NB4 (cell line): ENCODE measurements at regions not wholly inside any gene's neighbourhood (a gene's known extent, or its start where the extent isn't known, plus 50 kb on each side); places are given as distances from the start of the nearest gene placed in this dataset.

Experiments used
- DNase-seq: peaks from one replicate; pipeline ENCODE4 v3.0.0; 2010; ENCODE audit warnings: low read depth
- H3K4me3 ChIP-seq: one replicate; pipeline ENCODE4 v1.5.1; 2011; ENCODE audit warnings: mild to moderate bottlenecking, low read depth, low read length, moderate library complexity
- MYC ChIP-seq: IDR thresholded peaks from 2 replicates; pipeline ENCODE4 v1.6.1; 2011; ENCODE audit warnings: low read depth, low read length
- POLR2A ChIP-seq: IDR thresholded peaks from 2 replicates; pipeline ENCODE4 v1.6.1; 2011; ENCODE audit warnings: mild to moderate bottlenecking; ENCODE audit not compliant: insufficient read length; ENCODE audit errors: extremely low read depth
- TF ChIP-seq, protein P1 (sequence below): IDR thresholded peaks from one replicate; pipeline ENCODE4 v1.5.1; 2012; ENCODE audit warnings: low read depth, low read length
- TF ChIP-seq, protein P2 (sequence below): IDR thresholded peaks from 2 replicates; pipeline ENCODE4 v1.6.1; 2011; ENCODE audit warnings: low read depth, low read length

DNA sequence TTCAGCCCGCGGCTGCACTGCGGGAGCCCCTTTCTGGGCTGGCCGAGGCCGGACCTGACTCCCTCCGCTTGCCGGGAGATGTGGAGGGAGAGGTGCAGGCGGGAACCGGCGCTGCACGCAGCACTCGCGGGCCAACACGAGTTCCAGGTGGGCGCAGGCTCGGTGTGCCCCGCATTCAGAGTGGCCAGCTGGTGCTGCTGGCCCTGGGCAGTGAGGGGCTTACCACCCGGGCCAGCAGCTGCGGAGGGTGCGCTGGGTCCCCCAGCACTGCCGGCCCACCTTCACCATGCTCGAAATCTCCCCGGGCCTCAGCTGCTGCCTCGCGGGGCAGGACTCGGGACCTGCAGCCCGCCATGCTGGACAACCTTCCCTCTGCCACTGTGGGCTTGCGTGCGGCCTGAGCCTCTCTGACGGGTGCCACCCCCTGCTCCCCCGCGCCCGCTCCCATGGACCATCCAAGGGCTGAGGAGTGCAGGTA is 733.5 kb upstream of the CCDC54 start:
- TF ChIP-seq, protein P1, sequence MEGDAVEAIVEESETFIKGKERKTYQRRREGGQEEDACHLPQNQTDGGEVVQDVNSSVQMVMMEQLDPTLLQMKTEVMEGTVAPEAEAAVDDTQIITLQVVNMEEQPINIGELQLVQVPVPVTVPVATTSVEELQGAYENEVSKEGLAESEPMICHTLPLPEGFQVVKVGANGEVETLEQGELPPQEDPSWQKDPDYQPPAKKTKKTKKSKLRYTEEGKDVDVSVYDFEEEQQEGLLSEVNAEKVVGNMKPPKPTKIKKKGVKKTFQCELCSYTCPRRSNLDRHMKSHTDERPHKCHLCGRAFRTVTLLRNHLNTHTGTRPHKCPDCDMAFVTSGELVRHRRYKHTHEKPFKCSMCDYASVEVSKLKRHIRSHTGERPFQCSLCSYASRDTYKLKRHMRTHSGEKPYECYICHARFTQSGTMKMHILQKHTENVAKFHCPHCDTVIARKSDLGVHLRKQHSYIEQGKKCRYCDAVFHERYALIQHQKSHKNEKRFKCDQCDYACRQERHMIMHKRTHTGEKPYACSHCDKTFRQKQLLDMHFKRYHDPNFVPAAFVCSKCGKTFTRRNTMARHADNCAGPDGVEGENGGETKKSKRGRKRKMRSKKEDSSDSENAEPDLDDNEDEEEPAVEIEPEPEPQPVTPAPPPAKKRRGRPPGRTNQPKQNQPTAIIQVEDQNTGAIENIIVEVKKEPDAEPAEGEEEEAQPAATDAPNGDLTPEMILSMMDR, result no peak
- TF ChIP-seq, protein P2, sequence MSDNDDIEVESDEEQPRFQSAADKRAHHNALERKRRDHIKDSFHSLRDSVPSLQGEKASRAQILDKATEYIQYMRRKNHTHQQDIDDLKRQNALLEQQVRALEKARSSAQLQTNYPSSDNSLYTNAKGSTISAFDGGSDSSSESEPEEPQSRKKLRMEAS, result no peak
- no peak for TF ChIP-seq MYC
- no peak for TF ChIP-seq POLR2A
- DNase-seq, result no peak
- no peak overlapping the region for H3K4me3 ChIP-seq

DNA sequence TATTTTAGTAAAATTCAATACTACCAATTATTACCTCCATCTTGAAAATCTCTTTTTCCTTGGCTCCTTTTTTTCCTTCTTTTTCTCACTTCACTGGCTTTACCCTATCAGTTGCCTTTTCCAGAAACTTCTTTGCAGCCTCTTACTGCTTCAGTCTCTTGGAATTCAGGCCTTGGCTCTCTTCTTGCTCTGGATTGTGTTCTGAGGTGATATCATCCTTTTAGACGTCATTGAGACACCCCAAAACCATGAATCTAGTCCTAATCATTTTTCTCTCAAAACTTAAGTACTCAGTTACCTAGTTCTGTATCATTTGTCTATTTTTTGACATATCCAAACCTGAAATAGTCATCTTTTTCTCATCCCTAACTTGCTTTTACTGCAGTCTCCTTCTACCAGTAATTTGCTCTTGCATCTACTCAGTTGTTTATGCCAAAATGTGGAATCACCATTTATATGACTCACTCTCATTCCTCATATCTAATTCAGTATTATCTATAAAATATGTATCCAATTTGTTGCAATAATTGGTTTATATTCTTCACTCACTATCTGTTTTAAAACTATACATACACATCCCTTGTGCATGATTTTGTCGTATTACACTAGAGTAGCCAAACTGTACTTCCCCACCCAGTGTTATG is 703.2 kb upstream of the CCDC54 start:
- TF ChIP-seq, protein P1, result no peak
- no peak for TF ChIP-seq MYC
- TF ChIP-seq, protein P2, result no peak
- TF ChIP-seq POLR2A, result no peak
- no peak for DNase-seq
- no peak overlapping the region for H3K4me3 ChIP-seq

DNA sequence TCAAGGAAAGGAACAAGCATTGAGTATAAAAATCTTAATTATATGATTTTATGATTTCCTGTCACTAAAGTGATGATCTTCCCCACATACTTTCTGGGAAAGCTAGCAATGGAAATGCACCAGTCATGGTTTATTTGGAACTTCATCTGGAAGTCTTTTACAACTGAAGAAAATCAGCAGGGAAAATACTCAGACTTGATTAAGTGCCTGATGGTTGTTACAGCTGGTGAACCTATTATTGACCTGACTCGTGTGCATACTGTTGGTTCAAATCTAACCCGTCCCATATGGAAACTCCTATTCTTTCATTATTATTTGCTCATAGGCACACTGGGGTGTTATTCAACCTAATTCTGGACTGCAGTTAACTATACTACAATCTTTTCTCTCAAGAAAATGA is 701.8 kb upstream of the CCDC54 start:
- DNase-seq, result no peak

DNA sequence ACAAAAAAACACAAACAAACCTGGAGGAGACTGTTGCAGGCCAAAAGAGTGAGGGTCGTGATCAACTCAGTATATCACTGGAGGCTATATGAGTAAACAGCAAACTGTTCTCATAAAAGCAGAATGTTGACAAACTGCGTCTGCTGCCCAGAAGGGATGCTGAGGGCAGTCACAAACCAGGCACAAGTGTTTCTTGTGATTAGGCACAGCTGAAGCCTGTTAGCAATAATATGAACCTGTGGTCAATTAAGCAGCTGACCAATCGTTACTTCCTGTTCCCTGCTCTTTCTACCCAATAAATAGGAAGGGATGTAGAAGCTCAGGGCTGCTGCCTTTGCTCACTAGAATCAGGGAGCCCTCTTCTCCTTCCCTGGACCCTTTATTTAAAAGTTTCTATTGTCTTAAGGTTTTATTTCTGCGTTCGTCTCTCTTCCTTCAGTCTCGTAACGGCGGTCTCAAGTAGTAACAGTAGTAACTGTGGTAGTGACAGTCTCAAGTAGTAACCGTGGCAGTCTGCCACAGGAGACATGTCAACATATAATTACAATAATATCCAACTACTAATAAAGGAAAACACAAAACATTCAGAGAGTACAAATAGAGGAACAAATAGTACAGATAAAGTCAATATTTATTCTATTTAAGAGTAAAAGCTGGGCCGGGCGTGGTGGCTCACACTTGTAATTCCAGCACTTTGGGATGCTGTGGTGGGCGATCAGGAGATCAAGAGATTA is 698.4 kb upstream of the CCDC54 start:
- TF ChIP-seq, protein P1, result no peak
- TF ChIP-seq, protein P2, result no peak
- TF ChIP-seq POLR2A (no peak), MYC (no peak)
- H3K4me3 ChIP-seq, result no peak overlapping the region
- no peak for DNase-seq

More for the DNA sequence above, 701.8 kb upstream of the CCDC54 start:
- no peak overlapping the region for H3K4me3 ChIP-seq
- TF ChIP-seq MYC (no peak), POLR2A (no peak)
- TF ChIP-seq, protein P2, result no peak
- TF ChIP-seq, protein P1, result no peak

DNA sequence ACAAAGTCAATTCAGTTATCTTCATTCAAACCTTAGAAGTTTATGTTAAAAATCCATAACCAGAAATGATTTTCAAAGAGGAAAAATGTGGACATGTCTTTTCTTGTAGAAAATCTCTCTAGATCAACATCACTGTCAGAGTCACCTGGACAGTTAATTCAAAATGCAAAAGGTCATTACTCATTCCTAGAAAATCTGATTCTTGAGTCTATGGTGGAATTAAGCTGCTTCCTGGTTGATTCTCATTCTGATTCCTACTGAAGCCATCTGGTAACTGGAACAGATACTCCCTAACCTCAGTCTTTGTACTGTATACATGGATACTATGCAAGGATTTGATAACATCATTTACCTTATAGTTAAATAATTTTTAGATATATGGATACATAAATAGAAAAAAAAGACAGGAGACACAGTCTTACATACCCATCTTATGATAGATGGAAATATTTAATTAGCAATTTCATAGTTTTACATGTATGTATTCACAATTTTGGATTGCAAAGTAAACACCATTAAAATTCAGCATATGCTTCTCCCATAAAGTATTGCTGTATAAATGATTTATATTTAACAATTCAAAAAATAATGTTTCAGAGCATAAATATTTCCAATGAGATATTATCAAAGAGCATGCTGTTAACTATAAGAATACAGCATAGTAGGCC is 693.2 kb upstream of the CCDC54 start:
- DNase-seq, result no peak
- no peak overlapping the region for H3K4me3 ChIP-seq
- no peak for TF ChIP-seq POLR2A
- TF ChIP-seq MYC, result no peak
- TF ChIP-seq, protein P1, result no peak
- TF ChIP-seq, protein P2, result no peak
